ENCODE measurements at regions not wholly inside any gene's neighbourhood (a gene's known extent, or its start where the extent isn't known, plus 50 kb on each side); places are given as distances from the start of the nearest gene placed in this dataset.
A peak's percentile ranks its signal among the peaks of the same experiment; 100 is the strongest.

DNA sequence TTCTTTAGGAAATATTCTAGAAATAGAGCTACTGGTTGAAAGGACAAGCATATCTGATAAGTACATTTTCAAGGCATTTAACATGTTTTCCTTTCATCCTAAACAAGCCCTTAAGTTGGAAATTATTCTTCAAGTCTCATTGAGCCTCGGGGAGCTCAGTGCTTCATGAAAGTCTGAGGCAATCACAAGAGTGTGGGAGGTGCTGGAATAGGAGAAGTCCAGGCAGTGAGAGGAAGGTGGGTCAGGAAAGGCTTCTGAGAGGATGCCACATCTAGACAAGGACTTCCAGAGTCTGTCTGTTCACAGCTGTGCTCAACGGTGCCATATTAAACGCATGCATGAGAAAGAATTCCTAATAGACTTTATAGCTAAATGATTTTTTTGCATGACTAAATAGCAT, 69.8 kb downstream of the CD83 start:
- no peak overlapping the region for H3K4me3 ChIP-seq

GRCh38 chr6:14189074-14189473, 71.5 kb downstream of the CD83 start:
- 0 to 90% (median 33%) methylated on average over 2 of the region's 2 CpGs; no CpG with 5 or more reads in 5 of the 10 experiments for WGBS, 10 experiments
- ATAC-seq (replicated peaks in 6 of 8), result peak in 4 of 8 experiments; percentile 32 to 94 (median 81)
- H3K27ac ChIP-seq, result no peak overlapping the region
- no peak overlapping the region for H3K4me3 ChIP-seq
- in situ Hi-C loops (cut with MboI; ENCODE audit: low pct_unique_long_range_greater_than_20kb in 2 of 9, low sequenced_read_pairs in 9 of 9, unreplicated experiment in 9 of 9), result no loop called here
- H3K4me1 ChIP-seq (replicated peaks in 1 of 2), result peaks cover 0 to 5% of the 10 kb centered on the region in 2 donors

More for the DNA sequence above, 69.8 kb downstream of the CD83 start:
- peak in 3 of 8 experiments; percentile 27 to 57 (median 55) for ATAC-seq (replicated peaks in 6 of 8)
- in situ Hi-C loops (cut with MboI; ENCODE audit: low pct_unique_long_range_greater_than_20kb in 2 of 9, low sequenced_read_pairs in 9 of 9, unreplicated experiment in 9 of 9), result no loop called here
- H3K27ac ChIP-seq, result no peak overlapping the region
- peaks cover 0 to 4% of the 10 kb centered on the region in 2 donors for H3K4me1 ChIP-seq (replicated peaks in 1 of 2)
- 0 to 100% (median 75%) methylated on average over 2 to 3 of the region's 3 CpGs; no CpG with 5 or more reads in 2 of the 10 experiments for WGBS, 10 experiments

DNA sequence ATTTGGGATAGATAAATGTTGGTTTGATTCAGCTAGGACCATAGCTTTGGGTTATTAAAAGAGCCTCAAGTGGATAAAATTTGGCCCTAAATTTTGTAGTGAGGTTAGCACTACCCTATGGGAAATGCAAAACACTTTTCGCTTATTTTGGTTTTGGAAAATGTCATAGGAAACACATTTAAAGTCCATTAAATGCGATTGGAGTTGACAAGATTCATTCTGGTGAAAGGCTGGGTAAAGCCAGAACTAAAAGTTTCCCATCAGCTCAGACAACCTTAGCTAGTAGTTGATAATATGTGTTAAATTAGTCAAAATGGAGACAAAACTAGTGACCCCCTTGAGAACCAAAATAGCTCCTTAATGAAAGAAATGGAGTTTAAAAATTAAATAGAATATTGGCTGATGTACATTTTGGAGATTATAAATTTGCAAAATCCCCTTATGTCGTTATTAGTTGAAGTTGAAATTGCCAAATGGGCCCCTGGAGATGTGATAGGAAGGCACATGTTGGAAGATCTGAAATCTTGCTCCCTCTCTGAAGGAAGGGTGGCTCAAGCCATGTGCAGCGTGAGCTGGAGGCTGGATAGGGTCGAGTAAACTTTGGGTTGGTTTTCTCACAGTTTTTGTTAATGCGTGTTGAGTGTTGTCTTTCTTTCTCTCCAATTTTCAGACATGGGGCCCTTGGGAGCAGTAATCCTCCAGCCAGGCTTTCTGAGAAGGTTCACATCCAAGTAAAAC, 72.8 kb downstream of the CD83 start:
- WGBS, 10 experiments, result 43 to 94% (median 84%) methylated on average over 1 to 6 of the region's 6 CpGs
- Histone ChIP-seq H3K4me3 (no peak overlapping the region), H3K27ac (no peak overlapping the region), H3K4me1 (replicated peaks in 1 of 2) (peaks cover 9 to 15% of the 10 kb centered on the region in 2 donors)
- in situ Hi-C loops (cut with MboI; ENCODE audit: low pct_unique_long_range_greater_than_20kb in 2 of 9, low sequenced_read_pairs in 9 of 9, unreplicated experiment in 9 of 9), result no loop called here
- ATAC-seq (replicated peaks in 6 of 8), result no peak

- peaks cover 9 to 15% of the 10 kb centered on the region in 2 donors for H3K4me1 ChIP-seq (replicated peaks in 1 of 2)
- ATAC-seq (replicated peaks in 6 of 8), result no peak
- H3K4me3 ChIP-seq, result no peak overlapping the region
- in situ Hi-C loops (cut with MboI; ENCODE audit: low pct_unique_long_range_greater_than_20kb in 2 of 9, low sequenced_read_pairs in 9 of 9, unreplicated experiment in 9 of 9), result no loop called here
- H3K27ac ChIP-seq, result no peak overlapping the region
- WGBS, 10 experiments, result 60 to 93% (median 87%) methylated on average over 1 to 6 of the region's 6 CpGs; no CpG with 5 or more reads in 3 of the 10 experiments
These were observed 73.3 kb downstream of the CD83 start for GRCh38 chr6:14190929-14191224.

GRCh38 chr6:14191761-14192160, 74.2 kb downstream of the CD83 start:
- ATAC-seq (replicated peaks in 6 of 8), result no peak
- H3K4me3 ChIP-seq, result no peak overlapping the region
- in situ Hi-C loops (cut with MboI; ENCODE audit: low pct_unique_long_range_greater_than_20kb in 2 of 9, low sequenced_read_pairs in 9 of 9, unreplicated experiment in 9 of 9), result no loop called here
- 58 to 100% (median 91%) methylated on average over 1 to 3 of the region's 3 CpGs for WGBS, 10 experiments
- no peak overlapping the region for H3K27ac ChIP-seq
- H3K4me1 ChIP-seq (replicated peaks in 1 of 2), result peaks cover 9 to 15% of the 10 kb centered on the region in 2 donors

DNA sequence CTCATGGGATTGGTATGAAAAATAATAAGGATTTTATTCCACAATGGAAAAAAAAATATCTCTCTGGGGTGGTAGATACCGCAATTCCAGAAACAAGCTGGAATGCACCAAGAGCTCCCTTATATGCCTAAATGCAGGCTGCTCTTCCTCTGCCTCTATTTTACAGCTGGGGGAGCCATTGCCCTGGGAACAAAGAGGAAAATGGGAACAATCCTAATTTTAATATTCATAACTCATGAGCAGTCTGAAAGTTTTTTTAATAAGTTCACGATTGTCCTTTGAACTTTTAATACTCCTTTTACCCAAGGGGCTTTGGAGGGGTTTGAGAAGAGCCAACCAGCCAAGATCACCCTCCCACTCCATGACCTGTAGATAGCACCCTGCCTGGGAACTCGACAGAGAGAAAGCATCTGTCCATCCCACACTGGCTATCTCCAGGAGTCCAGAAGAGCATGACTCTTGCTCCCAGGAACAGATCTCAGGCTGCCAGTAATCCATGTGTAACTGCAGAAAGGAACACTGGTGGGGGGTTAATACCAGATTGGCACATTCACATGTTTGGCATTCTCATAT, 74.7 kb downstream of the CD83 start:
- 15 to 100% (median 86%) methylated on average over 1 to 3 of the region's 3 CpGs; no CpG with 5 or more reads in 1 of the 10 experiments for WGBS, 10 experiments
- in situ Hi-C loops (cut with MboI; ENCODE audit: low pct_unique_long_range_greater_than_20kb in 2 of 9, low sequenced_read_pairs in 9 of 9, unreplicated experiment in 9 of 9), result no loop called here
- ATAC-seq (replicated peaks in 6 of 8), result peak in 3 of 8 experiments; percentile 5 to 10 (median 7)
- Histone ChIP-seq H3K4me1 (replicated peaks in 1 of 2) (peaks cover 9 to 14% of the 10 kb centered on the region in 2 donors), H3K27ac (no peak overlapping the region), H3K4me3 (no peak overlapping the region)

DNA sequence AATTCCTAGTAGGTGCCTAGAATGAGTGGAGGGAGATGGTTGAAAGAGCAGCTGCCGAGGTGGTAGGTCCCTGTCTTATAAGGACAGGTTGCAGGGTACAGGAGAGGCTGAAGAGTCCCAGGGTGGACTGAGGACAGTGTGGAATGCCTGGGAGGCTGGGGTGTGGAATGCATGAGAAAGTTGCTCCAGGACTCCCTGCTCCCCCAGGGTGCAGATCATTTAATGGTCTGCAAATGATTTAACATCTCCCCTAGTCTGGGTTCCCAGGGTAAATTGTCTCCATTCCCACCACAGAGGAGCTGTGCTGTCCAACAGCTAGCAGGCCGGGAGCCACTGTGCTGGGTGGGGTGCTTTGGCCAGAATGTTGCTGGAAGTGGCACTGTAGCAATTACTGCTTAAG, 76.0 kb downstream of the CD83 start:
- no peak overlapping the region for H3K27ac ChIP-seq
- ATAC-seq (replicated peaks in 6 of 8), result no peak
- H3K4me1 ChIP-seq (replicated peaks in 1 of 2), result peaks cover 9 to 11% of the 10 kb centered on the region in 2 donors
- in situ Hi-C loops (cut with MboI; ENCODE audit: low pct_unique_long_range_greater_than_20kb in 2 of 9, low sequenced_read_pairs in 9 of 9, unreplicated experiment in 9 of 9), result no loop called here
- 0 to 79% (median 43%) methylated on average over 1 to 2 of the region's 2 CpGs; no CpG with 5 or more reads in 6 of the 10 experiments for WGBS, 10 experiments
- no peak overlapping the region for H3K4me3 ChIP-seq

- ATAC-seq (replicated peaks in 6 of 8), result peak in 1 of 8 experiments; percentile 42
- no peak overlapping the region for H3K4me3 ChIP-seq
- no peak overlapping the region for H3K27ac ChIP-seq
- in situ Hi-C loops (cut with MboI; ENCODE audit: low pct_unique_long_range_greater_than_20kb in 2 of 9, low sequenced_read_pairs in 9 of 9, unreplicated experiment in 9 of 9), result no loop called here
- WGBS, 10 experiments, result 0 to 75% (median 27%) methylated on average over 1 to 7 of the region's 7 CpGs
- H3K4me1 ChIP-seq (replicated peaks in 1 of 2), result peaks cover 9 to 11% of the 10 kb centered on the region in 2 donors
These were observed 76.9 kb downstream of the CD83 start for GRCh38 chr6:14194483-14194882.

GRCh38 chr6:14194976-14195375, 77.4 kb downstream of the CD83 start:
- Histone ChIP-seq H3K27ac (no peak overlapping the region), H3K4me3 (no peak overlapping the region), H3K4me1 (replicated peaks in 1 of 2) (peaks cover 9 to 11% of the 10 kb centered on the region in 2 donors)
- in situ Hi-C loops (cut with MboI; ENCODE audit: low pct_unique_long_range_greater_than_20kb in 2 of 9, low sequenced_read_pairs in 9 of 9, unreplicated experiment in 9 of 9), result no loop called here
- peak in 1 of 8 experiments; percentile 27 for ATAC-seq (replicated peaks in 6 of 8)
- 47 to 100% (median 74%) methylated on average over 1 to 5 of the region's 5 CpGs; no CpG with 5 or more reads in 2 of the 10 experiments for WGBS, 10 experiments

DNA sequence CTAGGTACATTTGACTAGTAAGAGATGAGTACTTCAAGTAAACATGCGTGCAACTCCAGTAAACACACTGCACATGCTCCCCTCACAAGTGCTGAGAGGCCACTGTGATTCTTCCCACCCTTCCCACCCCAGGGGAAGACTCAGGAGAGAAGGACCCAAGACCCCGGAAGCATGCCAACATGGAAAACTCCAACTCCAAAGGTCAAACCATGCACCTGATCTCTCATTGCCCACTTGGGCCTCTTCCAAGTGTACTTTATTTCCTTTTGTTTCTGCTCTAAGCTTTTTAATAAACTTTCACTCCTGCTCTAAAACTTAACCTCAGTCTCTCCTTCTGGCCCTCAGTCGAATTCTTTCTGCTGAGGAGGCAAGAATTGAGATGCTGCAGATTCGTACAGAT, 78.5 kb downstream of the CD83 start:
- in situ Hi-C loops (cut with MboI; ENCODE audit: low pct_unique_long_range_greater_than_20kb in 2 of 9, low sequenced_read_pairs in 9 of 9, unreplicated experiment in 9 of 9), result no loop called here
- 52 to 100% (median 89%) methylated on average over 1 to 4 of the region's 4 CpGs for WGBS, 10 experiments
- ATAC-seq (replicated peaks in 6 of 8), result no peak

DNA sequence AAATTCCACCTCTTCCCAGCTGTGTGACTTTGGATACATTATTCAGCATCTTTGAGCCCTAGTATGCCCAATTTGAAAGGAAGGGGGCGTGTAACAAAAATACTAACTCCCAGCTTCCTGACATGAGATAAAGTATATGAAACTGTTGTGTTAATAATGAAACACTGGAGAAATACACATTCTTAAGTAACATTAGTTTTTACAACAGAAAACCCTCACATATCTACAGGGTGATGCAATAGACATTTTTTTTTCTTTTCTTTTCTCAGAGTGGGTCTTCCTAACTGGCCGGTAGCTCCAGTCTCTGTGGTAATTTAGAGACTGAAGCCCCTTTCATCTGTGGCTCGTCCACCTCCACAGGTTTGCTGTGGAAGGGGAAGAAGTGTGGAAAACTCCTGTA, 79.5 kb downstream of the CD83 start:
- Histone ChIP-seq H3K4me3 (no peak overlapping the region), H3K4me1 (replicated peaks in 1 of 2) (peaks cover 9 to 11% of the 10 kb centered on the region in 2 donors), H3K27ac (no peak overlapping the region)
- WGBS, 10 experiments, result 36 to 100% (median 86%) methylated on average over 1 to 3 of the region's 3 CpGs; no CpG with 5 or more reads in 1 of the 10 experiments
- in situ Hi-C loops (cut with MboI; ENCODE audit: low pct_unique_long_range_greater_than_20kb in 2 of 9, low sequenced_read_pairs in 9 of 9, unreplicated experiment in 9 of 9), result no loop called here
- ATAC-seq (replicated peaks in 6 of 8), result peak in 2 of 8 experiments; percentile 36 to 39

More for the DNA sequence above, 78.5 kb downstream of the CD83 start:
- Histone ChIP-seq H3K4me3 (no peak overlapping the region), H3K27ac (no peak overlapping the region), H3K4me1 (replicated peaks in 1 of 2) (peaks cover 9 to 11% of the 10 kb centered on the region in 2 donors)

- ATAC-seq (replicated peaks in 6 of 8), result peak in 2 of 8 experiments; percentile 62 to 68
- in situ Hi-C loops (cut with MboI; ENCODE audit: low pct_unique_long_range_greater_than_20kb in 2 of 9, low sequenced_read_pairs in 9 of 9, unreplicated experiment in 9 of 9), result loop anchor here in 3 of 9 experiments (25.0 kb wide), 3 partner anchors 587 to 1287 kb away; no protein-coding TSS in a partner anchor
- WGBS, 10 experiments, result 0 to 100% (median 74%) methylated on average over 1 to 4 of the region's 4 CpGs; no CpG with 5 or more reads in 2 of the 10 experiments
- Histone ChIP-seq H3K27ac (no peak overlapping the region), H3K4me1 (replicated peaks in 1 of 2) (peaks cover under 1 to 2% of the 10 kb centered on the region in 2 donors), H3K4me3 (no peak overlapping the region)
These were observed 82.5 kb downstream of the CD83 start for GRCh38 chr6:14200047-14200446.

DNA sequence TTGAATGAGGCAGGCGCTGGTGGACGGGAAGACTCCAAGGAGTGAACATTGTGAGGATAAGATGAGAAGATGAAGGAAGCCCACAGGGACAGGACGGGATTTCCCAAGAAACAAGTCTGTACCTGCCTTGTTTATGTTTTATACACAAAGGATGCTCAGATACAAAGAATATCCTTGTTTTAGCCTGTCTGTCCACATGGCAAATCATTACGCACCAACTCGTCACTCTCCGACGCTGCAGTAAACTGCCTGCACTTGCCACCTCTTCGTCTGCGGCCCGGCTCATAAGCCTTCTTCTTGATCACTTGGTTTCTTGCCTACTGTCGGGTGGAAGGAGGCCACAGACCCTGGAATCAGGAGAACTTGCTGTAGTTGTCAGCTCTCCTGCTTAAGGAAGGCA, 85.4 kb downstream of the CD83 start:
- in situ Hi-C loops (cut with MboI; ENCODE audit: low pct_unique_long_range_greater_than_20kb in 2 of 9, low sequenced_read_pairs in 9 of 9, unreplicated experiment in 9 of 9), result loop anchor here in 3 of 9 experiments (25.0 kb wide), 3 partner anchors 584 to 1284 kb away; no protein-coding TSS in a partner anchor
- no peak for ATAC-seq (replicated peaks in 6 of 8)
- 80 to 100% (median 90%) methylated on average over 1 to 11 of the region's 11 CpGs; no CpG with 5 or more reads in 1 of the 10 experiments for WGBS, 10 experiments

More for the DNA sequence above, 85.4 kb downstream of the CD83 start:
- Histone ChIP-seq H3K27ac (no peak overlapping the region), H3K4me1 (replicated peaks in 1 of 2) (peaks cover 0 to 4% of the 10 kb centered on the region in 2 donors), H3K4me3 (no peak overlapping the region)

Measured in motor neuron (in vitro differentiated cells).